ENCODE measurements at regions not wholly inside any gene's neighbourhood (a gene's known extent, or its start where the extent isn't known, plus 50 kb on each side); places are given as distances from the start of the nearest gene placed in this dataset.

- TF ChIP-seq OSR1 (CRISPR knock-in tag; IDR thresholded peaks at IDR 0.05) (no peak), ISL1 (CRISPR knock-in tag; IDR thresholded peaks at IDR 0.05) (no peak), ZNF565 (CRISPR knock-in tag; conservative IDR thresholded peaks at IDR 0.05; ENCODE audit: low read depth) (no peak), CSDC2 (CRISPR knock-in tag; IDR thresholded peaks at IDR 0.05) (no peak), BACH2 (CRISPR knock-in tag; IDR thresholded peaks at IDR 0.05; ENCODE audit: borderline replicate concordance) (no peak), ESRRG (CRISPR knock-in tag; IDR thresholded peaks at IDR 0.05) (no peak), CSRNP3 (CRISPR knock-in tag; IDR thresholded peaks at IDR 0.05) (no peak), TCF4 (CRISPR knock-in tag; IDR thresholded peaks at IDR 0.05; ENCODE audit: borderline replicate concordance) (no peak), ZNF8 (CRISPR knock-in tag; IDR thresholded peaks at IDR 0.05) (no peak), RARB (CRISPR knock-in tag; IDR thresholded peaks at IDR 0.05) (no peak), ARNTL (CRISPR knock-in tag; IDR thresholded peaks at IDR 0.05; ENCODE audit: borderline replicate concordance, low read depth) (no peak), ZC3H10 (CRISPR knock-in tag; IDR thresholded peaks at IDR 0.05) (no peak), PATZ1 (CRISPR knock-in tag; IDR thresholded peaks at IDR 0.05; ENCODE audit: borderline replicate concordance) (no peak)
- ATAC-seq: no peak
Observed at GRCh38 chr18:2089396-2089795, 481.9 kb downstream of the METTL4 start.

- ATAC-seq: no peak
- TF ChIP-seq ZFP3 (CRISPR knock-in tag; IDR thresholded peaks at IDR 0.05) (no peak), GLIS3 (CRISPR knock-in tag; IDR thresholded peaks at IDR 0.05) (no peak), SNAI2 (CRISPR knock-in tag; IDR thresholded peaks at IDR 0.05) (no peak), ESRRG (CRISPR knock-in tag; IDR thresholded peaks at IDR 0.05) (no peak), TCF4 (CRISPR knock-in tag; IDR thresholded peaks at IDR 0.05; ENCODE audit: borderline replicate concordance) (no peak)
Observed at GRCh38 chr18:2091937-2092336, 479.4 kb downstream of the METTL4 start.

- TF ChIP-seq ARNTL (CRISPR knock-in tag; IDR thresholded peaks at IDR 0.05; ENCODE audit: borderline replicate concordance, low read depth) (no peak), ZNF565 (CRISPR knock-in tag; conservative IDR thresholded peaks at IDR 0.05; ENCODE audit: low read depth) (no peak), CSDC2 (CRISPR knock-in tag; IDR thresholded peaks at IDR 0.05) (no peak), OSR1 (CRISPR knock-in tag; IDR thresholded peaks at IDR 0.05) (no peak), ZNF70 (CRISPR knock-in tag; IDR thresholded peaks at IDR 0.05) (no peak), ZNF8 (CRISPR knock-in tag; IDR thresholded peaks at IDR 0.05) (no peak)
- no peak for ATAC-seq
Observed at GRCh38 chr18:2096551-2096950, 474.8 kb downstream of the METTL4 start.

GRCh38 chr18:2100694-2101213 is 470.6 kb downstream of the METTL4 start:
- TF ChIP-seq ZNF70 (CRISPR knock-in tag; IDR thresholded peaks at IDR 0.05) (no peak), GLIS3 (CRISPR knock-in tag; IDR thresholded peaks at IDR 0.05) (no peak), CSRNP3 (CRISPR knock-in tag; IDR thresholded peaks at IDR 0.05) (no peak), CREB5 (CRISPR knock-in tag; IDR thresholded peaks at IDR 0.05; ENCODE audit: low read depth) (no peak), ISL1 (CRISPR knock-in tag; IDR thresholded peaks at IDR 0.05) (no peak), TOX (CRISPR knock-in tag; IDR thresholded peaks at IDR 0.05; ENCODE audit: borderline replicate concordance) (no peak), TCF4 (CRISPR knock-in tag; IDR thresholded peaks at IDR 0.05; ENCODE audit: borderline replicate concordance) (no peak), ZFP30 (CRISPR knock-in tag; IDR thresholded peaks at IDR 0.05) (no peak), BACH2 (CRISPR knock-in tag; IDR thresholded peaks at IDR 0.05; ENCODE audit: borderline replicate concordance) (no peak), ZC3H10 (CRISPR knock-in tag; IDR thresholded peaks at IDR 0.05) (no peak), OSR1 (CRISPR knock-in tag; IDR thresholded peaks at IDR 0.05) (no peak), ARNTL (CRISPR knock-in tag; IDR thresholded peaks at IDR 0.05; ENCODE audit: borderline replicate concordance, low read depth) (no peak), ZFP3 (CRISPR knock-in tag; IDR thresholded peaks at IDR 0.05) (no peak), POU6F1 (CRISPR knock-in tag; IDR thresholded peaks at IDR 0.05; ENCODE audit: borderline replicate concordance, low read depth) (no peak), PATZ1 (CRISPR knock-in tag; IDR thresholded peaks at IDR 0.05; ENCODE audit: borderline replicate concordance) (no peak), ZNF8 (CRISPR knock-in tag; IDR thresholded peaks at IDR 0.05) (no peak), PPARA (CRISPR knock-in tag; IDR thresholded peaks at IDR 0.05; ENCODE audit: borderline replicate concordance) (no peak), ESRRG (CRISPR knock-in tag; IDR thresholded peaks at IDR 0.05) (no peak)
- ATAC-seq: no peak

Data from SK-N-SH treated with all-trans-retinoic acid at 6 μM for 48 hours (cell line).